Endodermal cell (in vitro differentiated cells): ENCODE measurements at regions not wholly inside any gene's neighbourhood (a gene's known extent, or its start where the extent isn't known, plus 50 kb on each side); places are given as distances from the start of the nearest gene placed in this dataset.

Experiments used
- DNase-seq: peaks from one replicate; pipeline ENCODE4 v3.0.0-alpha.2; 2017
- H3K27ac ChIP-seq: 2 replicates; pipeline ENCODE4 v1.5.1; 2013; ENCODE audit warnings: mild to moderate bottlenecking, low read depth, low read length, moderate library complexity
- H3K27me3 ChIP-seq: 2 replicates; pipeline ENCODE4 v1.6.1; 2013; ENCODE audit warnings: mild to moderate bottlenecking, low read length, moderate library complexity; ENCODE audit not compliant: insufficient read depth, control insufficient read depth, poor library complexity, severe bottlenecking
- H3K36me3 ChIP-seq: 2 replicates; pipeline ENCODE4 v1.7.0; 2013; ENCODE audit warnings: mild to moderate bottlenecking, low read length, moderate library complexity; ENCODE audit not compliant: control insufficient read depth, insufficient read depth
- H3K4me1 ChIP-seq: one replicate; pipeline ENCODE4 v1.7.0; 2013; ENCODE audit warnings: low read length; ENCODE audit not compliant: control insufficient read depth, insufficient read depth
- H3K4me3 ChIP-seq: 2 replicates; pipeline ENCODE4 v1.5.1; 2013; ENCODE audit warnings: mild to moderate bottlenecking, low read length, moderate library complexity
- H3K9ac ChIP-seq: 2 replicates; pipeline ENCODE4 v1.6.1; 2013; ENCODE audit warnings: mild to moderate bottlenecking, low read length, moderate library complexity; ENCODE audit not compliant: poor library complexity, severe bottlenecking; ENCODE audit errors: extremely low read depth
- H3K9me3 ChIP-seq: 2 replicates; pipeline ENCODE4 v1.6.1; 2013; ENCODE audit warnings: mild to moderate bottlenecking, low read length, moderate library complexity; ENCODE audit not compliant: control insufficient read depth
- H3K27ac Mint-ChIP-seq: 2 replicates; pipeline ENCODE4 v1.8.0; 2020; ENCODE audit warnings: mixed read lengths
- H3K27me3 Mint-ChIP-seq: 2 replicates; pipeline ENCODE4 v1.8.0; 2021; ENCODE audit warnings: mild to moderate bottlenecking, mixed read lengths; ENCODE audit not compliant: insufficient read depth
- H3K36me3 Mint-ChIP-seq: 2 replicates; pipeline ENCODE4 v1.8.0; 2020; ENCODE audit warnings: low read depth, mixed read lengths
- H3K4me1 Mint-ChIP-seq: 2 replicates; pipeline ENCODE4 v1.8.0; 2020; ENCODE audit warnings: mixed read lengths
- H3K4me3 Mint-ChIP-seq: 2 replicates; pipeline ENCODE4 v1.8.0; 2020; ENCODE audit warnings: mild to moderate bottlenecking, moderate library complexity, mixed read lengths
- H3K9me3 Mint-ChIP-seq: 2 replicates; pipeline ENCODE4 v1.8.0; 2020; ENCODE audit warnings: mild to moderate bottlenecking, mixed read lengths
- CTCF ChIP-seq: fragments of 200-600 bp; sonication (generic); conservative IDR thresholded peaks from 2 replicates; pipeline ENCODE4 v1.5.0; 2021; ENCODE audit warnings: antibody characterized with exemption, mild to moderate bottlenecking
- WGBS, 2 experiments: methylation state at CpG; one replicate each; pipeline versions ENCODE4 v1.1.5 to v1.1.7; 2013; ENCODE audit warnings: missing lambda C conversion rate in 2 of 2, mixed read lengths in 1 of 2; ENCODE audit not compliant: insufficient coverage in 1 of 2, insufficient read length in 1 of 2; 5-methylcytosine and 5-hydroxymethylcytosine counted together

GRCh38 chr2:221969087-221969829 lies 329.5 kb downstream of the PAX3 start:
- H3K4me3 Mint-ChIP-seq, result no peak overlapping the region
- peak; percentile 95 for TF ChIP-seq CTCF
- peaks cover 14% of the 10 kb centered on the region for H3K27me3 ChIP-seq
- 36 to 61% methylated on average over 4 to 7 of the region's 7 CpGs for WGBS, 2 experiments
- no peak for DNase-seq
- no peak overlapping the region for H3K27ac ChIP-seq
- H3K9ac ChIP-seq, result no peak overlapping the region
- peaks cover 4% of the 10 kb centered on the region for H3K4me1 ChIP-seq
- no peaks in the 10 kb centered on the region for H3K9me3 ChIP-seq
- peaks cover 6% of the 10 kb centered on the region for H3K27me3 Mint-ChIP-seq
- H3K36me3 Mint-ChIP-seq, result no peaks in the 10 kb centered on the region
- H3K36me3 ChIP-seq, result no peaks in the 10 kb centered on the region
- peaks cover 6% of the 10 kb centered on the region for H3K4me1 Mint-ChIP-seq
- H3K9me3 Mint-ChIP-seq, result no peaks in the 10 kb centered on the region
- H3K4me3 ChIP-seq, result no peak overlapping the region
- H3K27ac Mint-ChIP-seq, result no peak overlapping the region

- no peaks in the 10 kb centered on the region for H3K36me3 Mint-ChIP-seq
- no peak overlapping the region for H3K4me3 Mint-ChIP-seq
- Histone ChIP-seq H3K4me1 (no peaks in the 10 kb centered on the region), H3K9me3 (no peaks in the 10 kb centered on the region), H3K27ac (no peak overlapping the region), H3K27me3 (no peaks in the 10 kb centered on the region), H3K36me3 (no peaks in the 10 kb centered on the region), H3K4me3 (no peak overlapping the region), H3K9ac (no peak overlapping the region)
- no peaks in the 10 kb centered on the region for H3K9me3 Mint-ChIP-seq
- no peak overlapping the region for H3K27ac Mint-ChIP-seq
- peaks cover 8% of the 10 kb centered on the region for H3K4me1 Mint-ChIP-seq
- H3K27me3 Mint-ChIP-seq, result no peaks in the 10 kb centered on the region
- TF ChIP-seq CTCF, result no peak
- 96 to 97% methylated on average over 4 to 5 of the region's 5 CpGs for WGBS, 2 experiments
- DNase-seq, result no peak
Measured at GRCh38 chr2:221962186-221962585, 336.6 kb downstream of the PAX3 start.

GRCh38 chr2:221961561-221961960 lies 337.2 kb downstream of the PAX3 start:
- TF ChIP-seq CTCF, result no peak
- WGBS, 2 experiments, result 96% methylated on average over 9 to 14 of the region's 14 CpGs

More at GRCh38 chr2:221961561-221961960, 337.2 kb downstream of the PAX3 start:
- Histone ChIP-seq H3K36me3 (no peaks in the 10 kb centered on the region), H3K9me3 (no peaks in the 10 kb centered on the region), H3K27me3 (no peaks in the 10 kb centered on the region), H3K27ac (no peak overlapping the region), H3K4me3 (no peak overlapping the region), H3K4me1 (no peaks in the 10 kb centered on the region), H3K9ac (no peak overlapping the region)
- H3K27me3 Mint-ChIP-seq, result no peaks in the 10 kb centered on the region
- no peak overlapping the region for H3K27ac Mint-ChIP-seq
- DNase-seq, result no peak
- no peak overlapping the region for H3K4me3 Mint-ChIP-seq
- no peaks in the 10 kb centered on the region for H3K9me3 Mint-ChIP-seq
- peaks cover 10% of the 10 kb centered on the region for H3K4me1 Mint-ChIP-seq
- no peaks in the 10 kb centered on the region for H3K36me3 Mint-ChIP-seq
